ENCODE measurements at regions not wholly inside any gene's neighbourhood (a gene's known extent, or its start where the extent isn't known, plus 50 kb on each side); places are given as distances from the start of the nearest gene placed in this dataset.

DNA sequence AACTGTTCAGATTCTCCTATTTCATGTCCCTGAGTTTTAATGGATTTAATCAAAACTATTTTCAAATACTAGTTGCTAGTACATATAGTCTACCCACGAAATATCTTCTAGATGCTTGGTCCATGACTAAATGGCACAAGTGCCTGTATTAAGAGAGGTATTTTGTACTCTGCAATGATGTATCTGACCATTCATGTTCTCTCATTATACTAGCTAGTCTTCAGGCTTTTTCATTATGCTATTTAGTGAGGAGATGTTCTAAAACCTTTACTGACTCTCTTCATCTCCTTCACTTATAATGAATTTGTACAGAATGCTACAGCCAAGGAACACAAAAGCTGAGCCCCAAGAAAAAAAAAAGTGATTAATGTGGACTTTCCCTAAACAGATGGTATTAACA lies 222.5 kb downstream of the AHR start:
- TF ChIP-seq, protein P1, sequence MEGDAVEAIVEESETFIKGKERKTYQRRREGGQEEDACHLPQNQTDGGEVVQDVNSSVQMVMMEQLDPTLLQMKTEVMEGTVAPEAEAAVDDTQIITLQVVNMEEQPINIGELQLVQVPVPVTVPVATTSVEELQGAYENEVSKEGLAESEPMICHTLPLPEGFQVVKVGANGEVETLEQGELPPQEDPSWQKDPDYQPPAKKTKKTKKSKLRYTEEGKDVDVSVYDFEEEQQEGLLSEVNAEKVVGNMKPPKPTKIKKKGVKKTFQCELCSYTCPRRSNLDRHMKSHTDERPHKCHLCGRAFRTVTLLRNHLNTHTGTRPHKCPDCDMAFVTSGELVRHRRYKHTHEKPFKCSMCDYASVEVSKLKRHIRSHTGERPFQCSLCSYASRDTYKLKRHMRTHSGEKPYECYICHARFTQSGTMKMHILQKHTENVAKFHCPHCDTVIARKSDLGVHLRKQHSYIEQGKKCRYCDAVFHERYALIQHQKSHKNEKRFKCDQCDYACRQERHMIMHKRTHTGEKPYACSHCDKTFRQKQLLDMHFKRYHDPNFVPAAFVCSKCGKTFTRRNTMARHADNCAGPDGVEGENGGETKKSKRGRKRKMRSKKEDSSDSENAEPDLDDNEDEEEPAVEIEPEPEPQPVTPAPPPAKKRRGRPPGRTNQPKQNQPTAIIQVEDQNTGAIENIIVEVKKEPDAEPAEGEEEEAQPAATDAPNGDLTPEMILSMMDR (IDR thresholded peaks at IDR 0.05) = no peak
- no peak for TF ChIP-seq POLR2A (IDR thresholded peaks at IDR 0.05)
